ENCODE measurements at regions not wholly inside any gene's neighbourhood (a gene's known extent, or its start where the extent isn't known, plus 50 kb on each side); places are given as distances from the start of the nearest gene placed in this dataset.
"Not testable (repeated sequence)": the region's sequence is repeated elsewhere in the genome, so short reads cannot be mapped to it uniquely, and the experiment has no call there.

GRCh38 chr1:120972863-120973262 lies 83.3 kb downstream of the PPIAL4A start:
- not testable (repeated sequence) for H3K79me2 ChIP-seq (replicated peaks; ENCODE audit: insufficient read depth, low read length); H3K9me2 ChIP-seq (ENCODE audit: insufficient read depth, low read length); H3K27ac ChIP-seq (ENCODE audit: low read length); H2AFZ ChIP-seq (ENCODE audit: low read depth, low read length); H3K36me3 ChIP-seq (ENCODE audit: insufficient read depth, low read length); H3K9ac ChIP-seq (ENCODE audit: low read length); H3K4me2 ChIP-seq (ENCODE audit: low read length); H4K20me1 ChIP-seq (ENCODE audit: insufficient read depth); H3K4me3 ChIP-seq (ENCODE audit: low read length); H3K27me3 ChIP-seq (ENCODE audit: insufficient read depth, low read depth, low read length); H3K9me3 ChIP-seq (ENCODE audit: low read length); H3F3A ChIP-seq (ENCODE audit: insufficient read depth, low read length, poor library complexity, severe bottlenecking)

DNA sequence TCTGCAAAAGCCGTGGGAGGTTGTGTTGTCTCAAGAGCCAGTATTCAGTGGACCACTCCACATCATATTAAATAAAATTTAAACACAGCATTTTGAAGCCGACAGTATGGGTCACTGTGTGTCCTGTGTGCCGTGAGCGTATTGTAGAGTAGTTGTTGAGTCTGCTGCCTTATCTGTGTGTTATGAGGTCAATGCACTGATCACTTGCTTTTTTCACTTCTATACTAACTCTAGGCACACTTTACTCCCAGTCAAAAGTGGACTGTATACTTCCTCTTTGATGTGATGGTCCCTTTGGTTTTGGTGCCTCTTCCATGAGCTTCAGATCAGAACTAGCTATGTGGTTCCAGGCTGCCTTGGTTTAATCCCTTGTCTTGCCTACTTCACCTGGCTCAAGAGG lies 84.3 kb downstream of the PPIAL4A start:
- H2AFZ ChIP-seq (ENCODE audit: low read depth, low read length); H3K9ac ChIP-seq (ENCODE audit: low read length); H3F3A ChIP-seq (ENCODE audit: insufficient read depth, low read length, poor library complexity, severe bottlenecking); H3K4me3 ChIP-seq (ENCODE audit: low read length); H4K20me1 ChIP-seq (ENCODE audit: insufficient read depth); H3K9me2 ChIP-seq (ENCODE audit: insufficient read depth, low read length); H3K4me2 ChIP-seq (ENCODE audit: low read length); H3K27me3 ChIP-seq (ENCODE audit: insufficient read depth, low read depth, low read length); H3K27ac ChIP-seq (ENCODE audit: low read length); H3K9me3 ChIP-seq (ENCODE audit: low read length); H3K79me2 ChIP-seq (replicated peaks; ENCODE audit: insufficient read depth, low read length); H3K36me3 ChIP-seq (ENCODE audit: insufficient read depth, low read length): not testable (repeated sequence)

- not testable (repeated sequence) for H2AFZ ChIP-seq (ENCODE audit: low read depth, low read length); H3K9me2 ChIP-seq (ENCODE audit: insufficient read depth, low read length); H4K20me1 ChIP-seq (ENCODE audit: insufficient read depth); H3K9ac ChIP-seq (ENCODE audit: low read length); H3K4me3 ChIP-seq (ENCODE audit: low read length); H3K4me2 ChIP-seq (ENCODE audit: low read length); H3F3A ChIP-seq (ENCODE audit: insufficient read depth, low read length, poor library complexity, severe bottlenecking); H3K27ac ChIP-seq (ENCODE audit: low read length); H3K9me3 ChIP-seq (ENCODE audit: low read length); H3K36me3 ChIP-seq (ENCODE audit: insufficient read depth, low read length); H3K79me2 ChIP-seq (replicated peaks; ENCODE audit: insufficient read depth, low read length); H3K27me3 ChIP-seq (ENCODE audit: insufficient read depth, low read depth, low read length)
Measured at GRCh38 chr1:120977279-120977678, 87.7 kb downstream of the PPIAL4A start.

DNA sequence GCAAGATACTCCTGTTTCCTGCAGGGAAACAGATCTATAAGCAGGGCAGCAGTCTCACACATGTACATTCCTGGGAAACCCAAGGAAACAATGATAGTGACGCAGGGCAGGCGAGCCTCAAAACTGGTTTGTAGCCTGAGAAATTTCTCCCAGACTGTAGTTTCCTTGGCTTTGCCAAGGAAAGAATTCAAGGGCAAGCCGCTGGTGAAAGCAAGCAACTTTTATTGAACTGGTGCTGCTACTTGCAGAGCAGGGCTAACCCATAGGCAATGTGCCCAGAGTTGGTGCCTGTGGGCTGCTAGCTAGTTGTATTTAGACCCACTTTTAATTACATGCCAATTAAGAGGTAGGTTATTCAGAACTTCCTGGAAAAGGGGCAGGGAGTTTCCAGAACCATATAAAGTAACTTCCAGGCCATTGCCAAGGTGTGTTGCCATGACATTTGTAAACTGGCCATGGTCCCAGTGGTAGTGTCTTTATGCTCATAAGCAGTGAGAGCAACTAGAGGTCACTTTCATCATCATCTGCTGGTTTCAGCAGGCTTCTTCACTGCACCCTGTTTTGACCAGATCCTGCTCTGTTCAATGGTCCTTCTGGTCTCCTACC lies 92.0 kb downstream of the PPIAL4A start:
- not testable (repeated sequence) for H3K9me3 ChIP-seq (ENCODE audit: low read length); H3K36me3 ChIP-seq (ENCODE audit: insufficient read depth, low read length); H3K9ac ChIP-seq (ENCODE audit: low read length); H3K9me2 ChIP-seq (ENCODE audit: insufficient read depth, low read length); H3K27me3 ChIP-seq (ENCODE audit: insufficient read depth, low read depth, low read length); H2AFZ ChIP-seq (ENCODE audit: low read depth, low read length); H3F3A ChIP-seq (ENCODE audit: insufficient read depth, low read length, poor library complexity, severe bottlenecking); H4K20me1 ChIP-seq (ENCODE audit: insufficient read depth); H3K79me2 ChIP-seq (replicated peaks; ENCODE audit: insufficient read depth, low read length); H3K4me2 ChIP-seq (ENCODE audit: low read length); H3K27ac ChIP-seq (ENCODE audit: low read length); H3K4me3 ChIP-seq (ENCODE audit: low read length)

DNA sequence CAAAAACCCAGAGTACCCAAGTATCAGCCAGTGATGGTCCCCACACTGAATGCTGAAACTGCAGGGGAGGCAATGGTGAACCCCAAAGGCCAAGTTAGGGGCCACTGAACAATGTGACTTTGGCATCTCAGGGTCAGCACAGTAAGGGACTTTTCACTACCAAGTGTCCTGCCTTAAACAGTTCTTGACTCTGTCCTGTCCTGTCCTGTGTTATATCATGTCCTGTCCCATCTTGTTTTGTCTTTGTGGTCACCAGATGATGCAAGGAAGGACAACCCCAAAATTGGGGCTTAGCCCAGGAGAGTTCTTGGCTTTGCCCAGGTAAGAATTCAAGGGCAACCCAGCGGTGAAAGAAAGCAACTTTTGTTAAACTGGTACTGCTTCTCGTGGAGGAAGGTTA lies 105.0 kb downstream of the PPIAL4A start:
- not testable (repeated sequence) for H3K36me3 ChIP-seq (ENCODE audit: insufficient read depth, low read length); H3K4me2 ChIP-seq (ENCODE audit: low read length); H3K27ac ChIP-seq (ENCODE audit: low read length); H2AFZ ChIP-seq (ENCODE audit: low read depth, low read length); H3K79me2 ChIP-seq (replicated peaks; ENCODE audit: insufficient read depth, low read length); H3K9me3 ChIP-seq (ENCODE audit: low read length); H3K9ac ChIP-seq (ENCODE audit: low read length); H3K4me3 ChIP-seq (ENCODE audit: low read length); H3K27me3 ChIP-seq (ENCODE audit: insufficient read depth, low read depth, low read length); H4K20me1 ChIP-seq (ENCODE audit: insufficient read depth); H3F3A ChIP-seq (ENCODE audit: insufficient read depth, low read length, poor library complexity, severe bottlenecking); H3K9me2 ChIP-seq (ENCODE audit: insufficient read depth, low read length)

- not testable (repeated sequence) for H3K4me3 ChIP-seq (ENCODE audit: low read length); H3F3A ChIP-seq (ENCODE audit: insufficient read depth, low read length, poor library complexity, severe bottlenecking); H2AFZ ChIP-seq (ENCODE audit: low read depth, low read length); H3K9me3 ChIP-seq (ENCODE audit: low read length); H3K9ac ChIP-seq (ENCODE audit: low read length); H3K9me2 ChIP-seq (ENCODE audit: insufficient read depth, low read length); H3K4me2 ChIP-seq (ENCODE audit: low read length); H3K27me3 ChIP-seq (ENCODE audit: insufficient read depth, low read depth, low read length); H3K36me3 ChIP-seq (ENCODE audit: insufficient read depth, low read length); H4K20me1 ChIP-seq (ENCODE audit: insufficient read depth); H3K27ac ChIP-seq (ENCODE audit: low read length); H3K79me2 ChIP-seq (replicated peaks; ENCODE audit: insufficient read depth, low read length)
Measured at GRCh38 chr1:120995025-120995424, 105.5 kb downstream of the PPIAL4A start.

DNA sequence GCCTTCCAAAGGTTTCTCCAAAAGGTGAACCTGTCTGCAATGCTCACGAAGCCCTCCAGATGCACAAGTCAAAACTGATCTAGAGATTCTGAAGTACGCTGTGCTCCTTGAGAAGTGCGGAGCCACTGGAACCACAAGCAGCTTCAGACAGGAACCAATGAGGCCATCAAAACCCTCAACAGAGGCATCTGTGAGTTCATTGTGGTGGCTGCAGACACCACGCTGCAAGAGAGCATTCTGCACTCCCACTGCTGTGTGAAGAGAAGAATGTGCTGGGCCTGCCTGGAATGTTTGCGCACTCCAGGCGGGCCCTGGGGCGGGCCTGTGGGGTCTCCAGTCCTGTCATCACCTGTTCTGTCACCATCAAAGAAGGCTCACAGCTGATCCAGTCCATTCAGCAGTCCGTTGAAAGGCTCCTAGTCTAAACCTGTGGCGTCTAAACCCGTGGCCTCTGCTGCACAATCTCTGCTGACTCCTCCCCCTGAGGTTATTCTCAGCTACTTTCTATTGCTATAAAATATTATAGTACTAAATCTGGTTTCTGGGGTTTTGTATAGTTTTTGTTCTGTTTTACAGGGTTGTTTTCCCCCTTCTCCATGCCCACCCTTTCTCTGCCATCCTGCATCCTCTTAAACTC lies 111.6 kb downstream of the PPIAL4A start:
- H3K27me3 ChIP-seq (ENCODE audit: insufficient read depth, low read depth, low read length); H4K20me1 ChIP-seq (ENCODE audit: insufficient read depth); H3F3A ChIP-seq (ENCODE audit: insufficient read depth, low read length, poor library complexity, severe bottlenecking); H3K27ac ChIP-seq (ENCODE audit: low read length); H3K79me2 ChIP-seq (replicated peaks; ENCODE audit: insufficient read depth, low read length); H3K9ac ChIP-seq (ENCODE audit: low read length); H3K9me3 ChIP-seq (ENCODE audit: low read length); H2AFZ ChIP-seq (ENCODE audit: low read depth, low read length); H3K36me3 ChIP-seq (ENCODE audit: insufficient read depth, low read length); H3K9me2 ChIP-seq (ENCODE audit: insufficient read depth, low read length); H3K4me2 ChIP-seq (ENCODE audit: low read length); H3K4me3 ChIP-seq (ENCODE audit: low read length): not testable (repeated sequence)

- H3K27me3 ChIP-seq (ENCODE audit: insufficient read depth, low read depth, low read length); H4K20me1 ChIP-seq (ENCODE audit: insufficient read depth); H3F3A ChIP-seq (ENCODE audit: insufficient read depth, low read length, poor library complexity, severe bottlenecking); H3K4me2 ChIP-seq (ENCODE audit: low read length); H3K4me3 ChIP-seq (ENCODE audit: low read length); H3K9me3 ChIP-seq (ENCODE audit: low read length); H3K36me3 ChIP-seq (ENCODE audit: insufficient read depth, low read length); H3K79me2 ChIP-seq (replicated peaks; ENCODE audit: insufficient read depth, low read length); H3K9me2 ChIP-seq (ENCODE audit: insufficient read depth, low read length); H2AFZ ChIP-seq (ENCODE audit: low read depth, low read length); H3K27ac ChIP-seq (ENCODE audit: low read length); H3K9ac ChIP-seq (ENCODE audit: low read length): not testable (repeated sequence)
Measured at GRCh38 chr1:121003230-121003629, 113.7 kb downstream of the PPIAL4A start.
